ENCODE measurements at regions not wholly inside any gene's neighbourhood (a gene's known extent, or its start where the extent isn't known, plus 50 kb on each side); places are given as distances from the start of the nearest gene placed in this dataset.

- TF ChIP-seq ZNF384 (IDR thresholded peaks at IDR 0.05) (no peak), PKNOX1 (IDR thresholded peaks at IDR 0.05) (no peak)
These were observed 207.7 kb downstream of the ENGASE start for GRCh38 chr17:79282294-79282693.
